ENCODE measurements at regions not wholly inside any gene's neighbourhood (a gene's known extent, or its start where the extent isn't known, plus 50 kb on each side); places are given as distances from the start of the nearest gene placed in this dataset.

GRCh38 chr2:57516698-57517340 lies 529.8 kb upstream of the VRK2 start:
- TF ChIP-seq CTCF (IDR thresholded peaks at IDR 0.05) = peak; percentile 52
- H3K4me1 ChIP-seq = no peaks in the 10 kb centered on the region
- H3K27ac ChIP-seq = no peak overlapping the region
- no peak overlapping the region for H3K4me2 ChIP-seq (ENCODE audit: low read length)
- no peak overlapping the region for H3K4me3 ChIP-seq (ENCODE audit: low read depth, low read length)
- H3K27me3 ChIP-seq (ENCODE audit: control insufficient read depth, insufficient read depth, low read length) = no peaks in the 10 kb centered on the region
- H2AFZ ChIP-seq = no peak overlapping the region
- no peaks in the 10 kb centered on the region for H3K79me2 ChIP-seq
- no peak overlapping the region for H3K9ac ChIP-seq
- H3K9me3 ChIP-seq (ENCODE audit: control insufficient read depth, low read length) = no peaks in the 10 kb centered on the region
- no peaks in the 10 kb centered on the region for H3K36me3 ChIP-seq (ENCODE audit: control insufficient read depth, insufficient read depth, low read length)

GRCh38 chr2:57523304-57523703 lies 523.3 kb upstream of the VRK2 start:
- Histone ChIP-seq H2AFZ (no peak overlapping the region), H3K36me3 (ENCODE audit: control insufficient read depth, insufficient read depth, low read length) (no peaks in the 10 kb centered on the region), H3K27me3 (ENCODE audit: control insufficient read depth, insufficient read depth, low read length) (no peaks in the 10 kb centered on the region), H3K27ac (no peak overlapping the region), H3K4me2 (ENCODE audit: low read length) (no peak overlapping the region), H3K4me3 (ENCODE audit: low read depth, low read length) (no peak overlapping the region), H3K9me3 (ENCODE audit: control insufficient read depth, low read length) (no peaks in the 10 kb centered on the region), H3K4me1 (no peaks in the 10 kb centered on the region), H3K79me2 (no peaks in the 10 kb centered on the region), H3K9ac (no peak overlapping the region)
- TF ChIP-seq CTCF (IDR thresholded peaks at IDR 0.05) = no peak

- Histone ChIP-seq H3K9me3 (ENCODE audit: control insufficient read depth, low read length) (no peaks in the 10 kb centered on the region), H3K4me3 (ENCODE audit: low read depth, low read length) (no peak overlapping the region), H3K27me3 (ENCODE audit: control insufficient read depth, insufficient read depth, low read length) (no peaks in the 10 kb centered on the region), H3K79me2 (no peaks in the 10 kb centered on the region), H3K9ac (no peak overlapping the region), H2AFZ (no peak overlapping the region), H3K4me2 (ENCODE audit: low read length) (no peak overlapping the region), H3K4me1 (no peaks in the 10 kb centered on the region), H3K36me3 (ENCODE audit: control insufficient read depth, insufficient read depth, low read length) (no peaks in the 10 kb centered on the region), H3K27ac (no peak overlapping the region)
- no peak for TF ChIP-seq CTCF (IDR thresholded peaks at IDR 0.05)
These were observed 518.9 kb upstream of the VRK2 start for GRCh38 chr2:57527685-57528084.

GRCh38 chr2:57528499-57528898 lies 518.1 kb upstream of the VRK2 start:
- Histone ChIP-seq H2AFZ (no peak overlapping the region), H3K4me3 (ENCODE audit: low read depth, low read length) (no peak overlapping the region), H3K79me2 (no peaks in the 10 kb centered on the region), H3K4me2 (ENCODE audit: low read length) (no peak overlapping the region), H3K27me3 (ENCODE audit: control insufficient read depth, insufficient read depth, low read length) (no peaks in the 10 kb centered on the region), H3K9ac (no peak overlapping the region), H3K36me3 (ENCODE audit: control insufficient read depth, insufficient read depth, low read length) (no peaks in the 10 kb centered on the region), H3K27ac (no peak overlapping the region), H3K4me1 (no peaks in the 10 kb centered on the region), H3K9me3 (ENCODE audit: control insufficient read depth, low read length) (no peaks in the 10 kb centered on the region)
- TF ChIP-seq CTCF (IDR thresholded peaks at IDR 0.05) = no peak

- Histone ChIP-seq H3K4me3 (ENCODE audit: low read depth, low read length) (no peak overlapping the region), H3K9me3 (ENCODE audit: control insufficient read depth, low read length) (no peaks in the 10 kb centered on the region), H3K79me2 (no peaks in the 10 kb centered on the region), H3K9ac (no peak overlapping the region), H3K4me2 (ENCODE audit: low read length) (no peak overlapping the region), H2AFZ (no peak overlapping the region), H3K27ac (no peak overlapping the region), H3K27me3 (ENCODE audit: control insufficient read depth, insufficient read depth, low read length) (no peaks in the 10 kb centered on the region), H3K36me3 (ENCODE audit: control insufficient read depth, insufficient read depth, low read length) (no peaks in the 10 kb centered on the region), H3K4me1 (no peaks in the 10 kb centered on the region)
- no peak for TF ChIP-seq CTCF (IDR thresholded peaks at IDR 0.05)
These were observed 512.2 kb upstream of the VRK2 start for GRCh38 chr2:57534358-57534757.

All from parathyroid adenoma (tissue), 2 donors.